G401.6 (cell line): ENCODE measurements at regions not wholly inside any gene's neighbourhood (a gene's known extent, or its start where the extent isn't known, plus 50 kb on each side); places are given as distances from the start of the nearest gene placed in this dataset.

Source experiments
- FAIRE-seq: peaks from 2 replicates; lab custom pipeline; 2012; peaks lifted over from hg19 to GRCh38; lab: Jason Lieb, UNC

DNA sequence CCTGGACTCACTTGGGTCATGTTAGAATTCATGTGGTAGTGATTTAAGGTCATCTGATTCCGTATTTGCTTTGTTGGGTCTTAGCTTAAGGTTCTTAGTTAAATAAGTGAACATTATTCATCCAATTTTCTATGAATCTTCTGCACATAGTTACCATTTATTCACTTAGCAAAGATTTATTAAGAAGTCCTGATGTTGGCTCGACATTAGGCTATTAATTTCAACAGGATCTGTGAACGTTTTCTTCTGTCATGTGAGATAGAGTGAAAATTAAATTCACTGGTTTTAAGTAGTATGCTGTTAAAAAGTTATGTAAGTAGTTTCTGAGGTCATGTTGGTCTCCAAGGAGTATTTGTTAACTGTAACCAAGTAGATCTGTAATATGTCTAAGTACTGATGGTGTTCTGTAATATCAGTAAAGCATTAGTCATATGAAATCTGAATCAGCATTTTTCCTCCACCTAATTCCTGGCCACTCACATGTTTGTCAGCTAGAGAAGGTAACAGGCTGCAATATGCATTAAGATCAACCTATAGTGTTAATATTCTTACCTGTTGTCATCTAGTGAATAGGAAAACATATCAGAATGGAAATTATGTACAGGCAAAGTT lies 155.6 kb downstream of the PCDH7 start:
- FAIRE-seq: no peak

DNA sequence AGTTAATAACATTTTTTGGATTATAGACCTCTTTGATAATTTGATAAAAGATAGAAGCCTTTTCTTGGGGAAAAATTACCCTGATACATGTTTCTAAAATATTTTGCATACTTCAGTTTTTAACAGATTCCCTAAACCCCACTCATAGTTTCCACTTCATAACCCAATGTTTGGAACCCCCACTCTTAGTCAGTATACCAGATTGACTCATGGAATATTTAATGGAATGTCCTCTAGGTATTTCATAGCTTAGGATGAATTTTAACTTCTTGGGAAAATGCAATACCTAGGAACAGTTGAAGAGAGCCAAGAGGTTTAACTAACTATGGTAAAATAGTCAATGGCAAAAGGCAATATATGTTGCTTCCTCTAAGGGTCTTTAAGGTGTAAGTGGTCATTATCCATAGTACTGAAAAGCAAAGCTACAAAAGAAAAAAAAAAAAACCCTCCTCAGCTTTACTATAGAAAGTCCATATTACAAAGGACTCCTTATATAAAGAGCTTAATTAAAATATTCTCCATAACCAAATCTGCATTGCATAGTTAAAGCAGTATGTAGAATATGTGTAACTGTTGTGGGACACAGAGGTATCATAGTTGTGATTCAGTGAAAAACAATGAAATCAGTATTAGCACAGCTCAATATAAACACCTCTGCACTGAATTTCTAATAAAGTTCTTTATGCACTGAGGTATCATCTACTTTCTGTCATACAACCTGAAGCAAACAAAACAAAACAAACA lies 159.9 kb downstream of the PCDH7 start:
- FAIRE-seq: no peak

DNA sequence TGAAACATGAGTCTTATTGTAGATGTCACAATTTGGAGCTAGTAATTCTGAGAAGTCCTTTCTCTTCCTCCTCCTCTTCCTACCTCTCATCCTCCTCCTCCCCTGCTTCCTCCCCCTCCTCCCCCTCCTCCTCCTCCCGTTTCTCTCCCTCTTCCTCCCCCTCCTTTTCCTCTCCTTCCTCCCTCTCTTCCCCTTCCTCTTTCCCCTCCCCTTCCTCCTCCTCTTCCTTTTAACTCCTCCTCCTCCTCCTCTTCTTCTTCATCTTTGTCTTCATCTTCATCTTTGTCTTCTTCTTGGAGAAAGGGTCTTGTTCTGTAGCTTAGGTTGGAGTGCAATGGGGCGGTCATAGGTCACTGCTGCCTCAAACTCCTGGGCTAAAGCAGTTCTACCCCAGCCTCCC lies 161.8 kb downstream of the PCDH7 start:
- no peak for FAIRE-seq

- no peak for FAIRE-seq
These were observed 162.3 kb downstream of the PCDH7 start for GRCh38 chr4:30882443-30882842.

DNA sequence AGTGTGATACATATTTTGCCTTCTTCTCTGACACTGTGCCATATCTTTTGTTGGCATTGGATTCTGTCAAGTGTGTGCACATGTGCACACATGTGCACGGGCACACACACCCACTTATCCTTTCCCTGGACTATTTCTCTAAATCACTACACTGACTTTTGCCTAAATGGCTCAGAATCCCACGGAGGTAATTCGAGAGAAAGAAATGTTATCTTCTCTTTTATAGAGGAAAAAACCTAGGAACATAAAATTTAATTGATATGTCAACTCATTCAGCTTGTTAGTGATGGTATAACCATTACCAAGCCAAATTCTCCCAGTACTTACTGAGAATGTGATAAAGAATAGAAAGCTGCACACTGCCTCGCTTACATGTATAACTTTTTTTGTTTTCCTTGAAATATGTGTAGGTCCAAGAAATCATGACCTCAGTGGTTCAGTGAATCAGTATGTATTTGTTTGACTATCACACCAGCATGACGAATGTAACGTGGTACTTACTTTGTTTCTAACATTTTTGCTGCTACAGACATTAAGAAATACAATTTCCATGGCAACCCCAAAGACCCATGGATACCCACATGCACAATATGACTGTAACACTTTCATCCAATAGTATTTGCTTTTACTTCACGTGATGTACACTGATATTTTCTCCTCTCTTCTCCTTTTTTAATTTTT lies 163.0 kb downstream of the PCDH7 start:
- FAIRE-seq: no peak

DNA sequence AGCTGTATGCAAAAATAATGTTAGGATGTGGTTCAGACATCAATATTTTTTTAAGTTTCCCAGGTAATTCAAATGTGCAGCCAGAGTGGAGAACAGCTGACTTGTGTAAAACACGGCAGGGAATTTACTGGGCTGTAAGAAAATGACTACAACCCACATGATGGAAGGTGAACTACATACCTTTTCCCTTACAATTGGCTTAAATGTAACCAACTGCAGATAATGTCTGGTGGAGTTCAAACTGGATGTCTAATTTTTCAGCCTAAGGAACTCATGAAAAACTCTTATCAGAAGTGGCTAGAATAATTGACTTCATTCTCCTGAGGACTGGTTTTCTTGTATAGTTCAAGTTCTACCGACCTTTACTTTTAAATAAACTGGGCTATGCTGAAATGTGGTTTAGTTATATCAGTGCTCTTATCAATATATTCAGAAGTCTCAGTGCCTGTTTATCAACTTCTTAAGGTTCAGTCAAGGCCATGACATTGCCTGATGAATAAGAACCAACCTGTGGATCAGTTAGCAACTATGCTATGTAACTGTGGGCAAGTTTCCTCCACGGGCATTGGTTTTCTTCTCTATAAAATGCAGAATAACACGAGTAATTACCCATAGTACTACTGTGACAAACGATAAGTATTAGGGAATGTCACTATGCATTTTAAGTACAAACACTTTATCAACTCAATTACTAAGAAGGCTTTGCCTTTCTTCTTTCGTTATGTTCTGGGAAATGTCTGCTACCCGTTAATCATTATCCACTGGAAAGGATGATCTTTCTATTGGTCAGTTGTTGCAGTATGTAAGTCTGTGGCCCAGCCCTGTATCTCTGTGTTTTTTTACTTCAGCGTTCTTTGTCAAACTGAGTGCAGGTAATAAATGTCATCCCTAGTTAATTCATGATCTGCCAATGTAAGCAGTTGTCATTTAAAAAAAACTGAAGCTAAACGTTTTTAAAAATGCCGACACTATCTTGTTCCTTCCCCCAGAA lies 181.6 kb downstream of the PCDH7 start:
- no peak for FAIRE-seq

DNA sequence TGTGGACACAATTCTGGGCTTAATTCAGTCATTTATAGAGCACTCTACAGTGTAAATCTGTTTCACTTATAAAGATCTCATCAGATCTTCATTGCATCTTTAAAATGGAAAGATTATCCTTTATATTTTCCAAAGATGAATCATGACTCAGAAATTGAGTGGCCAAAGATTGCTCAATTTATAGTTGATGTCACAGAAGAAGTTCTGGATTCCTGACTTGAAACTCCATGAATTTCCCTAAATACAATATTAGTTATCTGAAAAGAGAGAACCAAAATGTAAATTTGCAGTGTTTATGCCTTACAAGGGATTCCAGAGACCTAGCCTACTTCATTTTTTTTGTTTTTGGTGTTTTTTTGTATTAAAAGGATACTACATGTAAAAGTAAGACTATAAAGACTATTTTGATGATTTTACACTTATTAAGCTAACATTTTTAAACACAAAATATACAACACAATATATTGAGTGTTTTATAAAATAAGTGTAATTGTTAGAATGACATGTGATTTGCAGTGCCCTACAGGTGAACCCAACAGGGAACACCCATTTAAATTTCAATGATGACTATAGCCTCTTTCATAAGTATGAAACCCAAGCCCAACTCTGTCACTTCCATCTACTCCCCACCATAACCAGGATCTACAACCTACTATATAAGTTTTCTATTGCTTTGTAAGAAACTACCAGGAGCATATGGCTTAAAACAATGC lies 183.5 kb downstream of the PCDH7 start:
- FAIRE-seq: no peak

DNA sequence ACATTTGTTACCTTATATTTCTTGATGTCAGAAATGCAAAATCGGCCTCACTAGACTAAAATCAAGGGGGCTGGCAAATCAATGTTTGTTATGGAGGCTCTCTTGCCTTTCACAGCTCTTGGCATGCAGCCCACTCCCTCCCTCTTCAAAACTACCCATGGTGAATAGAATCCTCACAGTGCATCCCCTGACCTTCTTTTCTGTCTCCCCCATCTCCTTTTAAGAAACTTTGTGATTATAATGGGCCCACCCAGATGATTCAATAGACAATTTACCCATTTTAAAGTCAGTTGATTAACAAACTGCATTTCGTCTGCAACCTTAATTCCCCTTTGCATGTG lies 184.0 kb downstream of the PCDH7 start:
- no peak for FAIRE-seq

DNA sequence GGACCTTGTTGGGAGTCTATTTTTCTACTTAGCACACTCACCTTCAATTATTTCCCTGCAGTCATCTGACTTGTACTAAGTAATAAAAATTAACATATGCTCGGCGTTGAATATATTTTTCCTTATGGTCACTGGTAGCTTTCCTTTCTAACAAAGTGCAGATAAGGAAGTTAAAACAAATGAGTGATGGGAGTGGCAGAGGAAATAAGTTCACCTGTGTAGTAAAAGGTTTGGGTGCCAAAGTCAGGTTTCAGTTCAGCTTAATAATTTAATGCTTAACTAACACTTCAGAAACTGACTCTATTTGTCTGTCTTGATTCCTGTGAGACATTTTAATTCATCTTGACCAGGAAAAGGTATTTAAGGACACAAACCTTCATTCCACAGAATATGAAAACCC lies 184.4 kb downstream of the PCDH7 start:
- no peak for FAIRE-seq

DNA sequence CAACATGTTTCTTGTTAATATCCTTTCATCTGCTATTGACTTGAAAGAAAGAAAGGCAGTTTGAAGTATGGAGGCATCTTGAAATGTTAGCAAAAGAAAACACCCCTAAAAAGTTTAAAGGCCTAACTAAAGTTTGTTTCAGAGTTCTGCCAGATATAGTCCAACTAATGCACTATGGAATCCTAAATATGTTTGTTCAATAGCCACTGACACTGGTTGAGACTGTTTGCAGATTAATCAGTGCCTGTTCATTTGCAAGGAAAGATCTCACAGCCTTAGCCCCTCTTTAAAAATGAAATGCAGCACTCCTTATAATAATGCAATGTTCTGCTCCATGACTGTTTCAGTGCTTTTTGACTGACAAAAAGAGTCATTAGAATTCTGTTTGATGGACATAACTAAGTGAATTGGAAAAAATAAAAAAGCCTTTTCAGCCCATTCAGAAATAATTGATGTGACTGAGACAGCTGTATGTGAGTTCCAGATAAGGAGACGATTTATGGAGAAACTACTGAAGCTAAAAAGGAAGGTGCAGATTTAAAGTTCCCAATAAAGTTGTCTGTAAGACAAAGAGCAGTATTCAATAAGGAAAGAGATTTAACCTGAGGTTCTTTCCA lies 192.0 kb downstream of the PCDH7 start:
- FAIRE-seq: no peak

DNA sequence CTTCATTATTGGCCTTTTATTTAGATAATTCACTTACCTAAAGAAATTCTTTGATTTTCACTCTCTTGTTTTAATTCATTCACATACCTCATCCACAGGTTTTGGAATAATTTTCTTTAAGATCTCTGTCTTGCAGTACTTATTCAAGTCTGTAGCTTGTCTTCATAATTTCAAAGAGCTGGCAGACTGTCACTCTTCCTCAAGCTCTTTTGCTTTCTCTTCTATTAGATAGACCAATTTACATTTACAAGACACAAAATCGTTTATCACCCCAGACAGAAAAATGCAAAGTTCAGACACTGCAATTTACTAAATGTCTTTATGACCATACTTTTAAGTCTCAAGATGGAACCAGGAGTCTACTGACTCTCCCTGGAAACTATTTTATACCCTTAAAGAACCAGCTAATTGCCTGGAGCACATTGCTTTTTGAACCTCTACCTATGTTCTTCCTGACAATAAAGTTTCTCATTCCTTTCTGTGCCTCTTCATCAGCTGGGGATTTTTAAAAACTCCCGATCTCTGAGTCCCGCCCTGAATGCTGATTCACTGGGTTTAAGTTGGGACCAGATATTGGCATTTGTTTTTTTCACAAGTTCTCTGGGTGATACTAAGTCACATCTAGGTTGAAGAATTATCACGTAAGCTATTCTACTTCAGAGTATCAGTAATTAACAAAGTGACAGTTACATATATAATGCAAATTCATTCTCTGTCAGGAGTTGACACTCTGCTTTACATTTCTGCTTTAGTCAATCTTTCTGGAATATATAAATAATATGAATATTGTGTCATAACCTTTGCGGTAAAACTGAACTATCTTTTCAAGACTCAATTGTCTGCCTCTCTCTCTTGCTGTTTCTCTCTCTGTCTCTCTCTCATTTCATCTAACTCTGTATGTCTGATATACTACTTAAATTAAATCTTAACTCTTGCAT lies 196.4 kb downstream of the PCDH7 start:
- no peak for FAIRE-seq

DNA sequence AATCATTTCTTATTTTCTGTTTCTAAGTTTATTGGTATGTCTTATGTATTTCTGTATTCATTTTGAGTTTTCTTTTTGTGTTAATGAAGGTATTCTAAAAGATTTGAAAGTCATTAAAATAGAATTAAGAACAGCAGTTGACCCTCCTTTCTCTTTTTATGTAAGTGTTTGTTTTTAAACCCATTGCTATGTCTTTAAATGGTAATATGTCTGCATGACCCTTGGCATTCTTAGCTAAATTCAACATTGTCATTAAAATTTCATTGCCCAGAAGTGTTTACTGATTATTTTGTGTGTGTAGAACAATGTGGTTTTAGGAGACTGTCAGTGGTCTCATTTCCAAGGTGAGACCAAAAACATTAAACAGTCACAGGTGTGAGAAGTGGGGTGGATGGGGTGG lies 197.8 kb downstream of the PCDH7 start:
- FAIRE-seq: no peak

- no peak for FAIRE-seq
These were observed 199.3 kb downstream of the PCDH7 start for GRCh38 chr4:30919458-30919857.

DNA sequence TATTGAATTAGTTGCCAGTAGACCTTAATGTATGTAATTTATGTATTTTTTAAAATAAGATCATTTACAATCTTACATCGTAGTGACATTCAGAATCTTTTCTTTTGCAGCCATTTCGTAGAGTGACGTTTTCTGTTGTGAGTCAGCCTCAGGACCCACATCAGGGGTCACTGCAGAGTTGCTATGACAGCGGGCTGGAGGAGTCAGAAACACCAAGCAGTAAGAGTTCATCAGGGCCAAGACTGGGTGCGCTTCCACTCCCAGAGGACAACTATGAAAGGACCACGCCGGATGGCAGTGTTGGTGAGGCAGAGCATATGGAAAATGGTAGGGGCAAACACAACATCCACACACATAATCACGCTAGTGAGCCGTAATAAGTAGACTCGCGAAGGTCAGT lies 199.9 kb downstream of the PCDH7 start:
- no peak for FAIRE-seq

GRCh38 chr4:30922625-30923024 lies 202.5 kb downstream of the PCDH7 start:
- FAIRE-seq: no peak

DNA sequence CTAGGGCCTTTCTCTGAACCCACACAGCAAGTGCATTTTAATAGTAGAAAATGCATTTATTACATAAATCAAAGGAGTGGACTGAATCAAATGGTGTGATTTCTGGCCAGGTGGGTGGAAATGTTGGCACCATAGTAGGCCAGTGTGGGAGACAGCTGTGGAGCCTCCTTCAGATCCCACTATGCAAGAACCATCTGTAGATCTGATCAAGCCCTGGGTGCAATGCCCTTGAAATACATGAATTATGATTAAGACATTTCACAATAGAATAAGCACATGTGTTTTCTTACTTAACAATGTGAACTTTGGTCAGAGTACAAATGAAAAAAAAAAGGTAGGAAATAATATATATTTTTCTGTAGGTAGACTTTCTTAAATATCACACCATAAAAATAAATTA lies 204.3 kb downstream of the PCDH7 start:
- FAIRE-seq: no peak

GRCh38 chr4:30929649-30930048 lies 209.5 kb downstream of the PCDH7 start:
- no peak for FAIRE-seq

- no peak for FAIRE-seq
These were observed 210.1 kb downstream of the PCDH7 start for GRCh38 chr4:30930276-30930675.

DNA sequence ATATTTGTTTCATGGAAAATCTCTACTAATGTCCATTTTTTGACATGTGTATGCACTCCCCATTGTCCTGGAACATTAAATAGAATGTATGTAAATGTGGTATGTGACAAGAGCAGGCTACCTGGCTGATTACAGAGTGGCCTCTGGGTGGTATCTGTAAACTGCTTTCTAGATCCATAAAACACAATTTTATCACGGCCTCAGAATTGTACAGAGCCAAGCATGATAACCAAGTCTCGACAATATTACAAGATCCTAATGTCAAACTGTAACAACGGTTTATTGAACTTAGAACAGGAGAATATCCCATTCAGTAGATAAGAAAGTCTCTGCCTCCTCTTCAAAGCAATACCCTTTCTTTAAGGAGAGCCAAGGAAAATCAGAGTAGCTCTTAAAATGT lies 212.4 kb downstream of the PCDH7 start:
- FAIRE-seq: no peak

- no peak for FAIRE-seq
These were observed 218.9 kb downstream of the PCDH7 start for GRCh38 chr4:30939069-30939468.
